CD14-positive monocyte (primary cell): ENCODE measurements at regions not wholly inside any gene's neighbourhood (a gene's known extent, or its start where the extent isn't known, plus 50 kb on each side); places are given as distances from the start of the nearest gene placed in this dataset.
A peak's percentile ranks its signal among the peaks of the same experiment; 100 is the strongest.

ENCODE experiments used
- DNase-seq, 3 donors: peaks; one replicate each; pipeline ENCODE4 v3.0.0-alpha.2; 2011 to 2022
- H2AFZ ChIP-seq: 2 replicates; pipeline ENCODE4 v1.6.0; 2012; ENCODE audit warnings: mild to moderate bottlenecking, low read depth, low read length, inconsistent platforms; ENCODE audit not compliant: insufficient read depth, poor library complexity, severe bottlenecking
- H3K27ac ChIP-seq, 2 donors: 1 replicate in 1 of 2; 2 replicates in 1 of 2; pipeline ENCODE4 v1.5.1; 2012 to 2013; ENCODE audit warnings: low read length in 2 of 2, control low read depth in 1 of 2, inconsistent platforms in 1 of 2, low read depth in 1 of 2, mild to moderate bottlenecking in 1 of 2
- H3K27me3 ChIP-seq, 2 donors: one replicate each; pipeline versions ENCODE4 v1.6.0 to v1.6.1; 2011 to 2013; ENCODE audit warnings: low read length in 2 of 2; ENCODE audit not compliant: control insufficient read depth in 2 of 2, insufficient read depth in 2 of 2
- H3K36me3 ChIP-seq, 2 donors: replicated peaks in 1 of 2; 1 replicate in 1 of 2; 2 replicates in 1 of 2; pipeline versions ENCODE4 v1.5.1 to v1.6.1; 2012 to 2013; ENCODE audit warnings: low read length in 2 of 2, control low read depth in 1 of 2, inconsistent platforms in 1 of 2, mild to moderate bottlenecking in 1 of 2; ENCODE audit not compliant: insufficient read depth in 2 of 2, control insufficient read depth in 1 of 2
- H3K4me1 ChIP-seq, 2 donors: 1 replicate in 1 of 2; 2 replicates in 1 of 2; pipeline versions ENCODE4 v1.5.1 to v1.6.1; 2012 to 2013; ENCODE audit warnings: low read length in 2 of 2, control low read depth in 1 of 2, inconsistent platforms in 1 of 2, mild to moderate bottlenecking in 1 of 2, moderate library complexity in 1 of 2; ENCODE audit not compliant: insufficient read depth in 2 of 2, control insufficient read depth in 1 of 2
- H3K4me2 ChIP-seq: replicated peaks from 2 replicates; pipeline ENCODE3; 2012; ENCODE audit warnings: low read length, moderate library complexity, mild to moderate bottlenecking; ENCODE audit not compliant: poor library complexity, severe bottlenecking; ENCODE audit errors: extremely low read depth
- H3K4me3 ChIP-seq, 3 experiments: fragments of 200-600 bp in 1 of 3; sonication (generic) in 1 of 3; replicated peaks in 1 of 3; 1 replicate in 2 of 3; 2 replicates in 1 of 3; pipeline ENCODE4 v1.5.1; 2011 to 2013; ENCODE audit warnings: low read length in 3 of 3, mild to moderate bottlenecking in 3 of 3, control low read depth in 2 of 3, low read depth in 2 of 3, inconsistent platforms in 1 of 3, moderate library complexity in 1 of 3
- H3K79me2 ChIP-seq: 2 replicates; pipeline ENCODE4 v1.6.0; 2012; ENCODE audit warnings: mild to moderate bottlenecking, control low read depth, inconsistent platforms, low read length, moderate library complexity; ENCODE audit not compliant: insufficient read depth
- H3K9ac ChIP-seq: 2 replicates; pipeline ENCODE4 v1.6.0; 2017; ENCODE audit warnings: low read length, mild to moderate bottlenecking; ENCODE audit not compliant: insufficient read depth, poor library complexity, severe bottlenecking
- H3K9me3 ChIP-seq, 2 donors: replicated peaks in 1 of 2; 1 replicate in 1 of 2; 2 replicates in 1 of 2; pipeline versions ENCODE4 v1.5.1 to v1.6.1; 2012 to 2013; ENCODE audit warnings: low read length in 2 of 2, control low read depth in 1 of 2; ENCODE audit not compliant: control insufficient read depth in 1 of 2, insufficient read depth in 1 of 2
- H4K20me1 ChIP-seq: 2 replicates; pipeline ENCODE4 v1.6.0; 2012; ENCODE audit warnings: mild to moderate bottlenecking, low read length, control low read depth, moderate library complexity; ENCODE audit not compliant: insufficient read depth
- H3K27ac Mint-ChIP-seq, 7 donors: one replicate each; pipeline ENCODE4 v1.8.0; 2020; ENCODE audit warnings: mild to moderate bottlenecking in 7 of 7, mixed read lengths in 7 of 7, moderate library complexity in 6 of 7, inconsistent platforms in 2 of 7
- H3K27me3 Mint-ChIP-seq, 3 donors: one replicate each; pipeline ENCODE4 v1.8.0; 2021 to 2022; ENCODE audit warnings: low read depth in 3 of 3, mild to moderate bottlenecking in 3 of 3, mixed read lengths in 3 of 3, moderate library complexity in 3 of 3, inconsistent platforms in 1 of 3
- H3K36me3 Mint-ChIP-seq, 2 donors: one replicate each; pipeline ENCODE4 v1.8.0; 2020; ENCODE audit warnings: mixed read lengths in 2 of 2, inconsistent platforms in 1 of 2, mild to moderate bottlenecking in 1 of 2
- H3K4me1 Mint-ChIP-seq: one replicate; pipeline ENCODE4 v1.8.0; 2020; ENCODE audit warnings: mild to moderate bottlenecking, mixed read lengths
- H3K4me3 Mint-ChIP-seq, 2 donors: one replicate each; pipeline ENCODE4 v1.8.0; 2020; ENCODE audit warnings: mild to moderate bottlenecking in 2 of 2, mixed read lengths in 2 of 2, moderate library complexity in 1 of 2
- H3K9me3 Mint-ChIP-seq, 7 donors: one replicate each; pipeline ENCODE4 v1.8.0; 2020 to 2022; ENCODE audit warnings: mixed read lengths in 7 of 7, mild to moderate bottlenecking in 6 of 7, moderate library complexity in 6 of 7, inconsistent platforms in 2 of 7
- WGBS: methylation state at CpG from one replicate; pipeline ENCODE4 v1.1.5; 2013; ENCODE audit warnings: missing lambda C conversion rate; ENCODE audit not compliant: insufficient coverage; 5-methylcytosine and 5-hydroxymethylcytosine counted together
- intact Hi-C, 2 donors: fragments of 100-400 bp; cut with micrococcal nuclease; formaldehyde crosslinking; loops; one replicate each; pipeline versions ENCODE4 v1.15.0 to v1.15.1; 2023
- TF ChIP-seq, protein P1 (sequence below): fragments of 200-600 bp; IDR thresholded peaks from one replicate; pipeline ENCODE4 v1.8.0; 2022; ENCODE audit warnings: antibody characterized with exemption, mild to moderate bottlenecking

DNA sequence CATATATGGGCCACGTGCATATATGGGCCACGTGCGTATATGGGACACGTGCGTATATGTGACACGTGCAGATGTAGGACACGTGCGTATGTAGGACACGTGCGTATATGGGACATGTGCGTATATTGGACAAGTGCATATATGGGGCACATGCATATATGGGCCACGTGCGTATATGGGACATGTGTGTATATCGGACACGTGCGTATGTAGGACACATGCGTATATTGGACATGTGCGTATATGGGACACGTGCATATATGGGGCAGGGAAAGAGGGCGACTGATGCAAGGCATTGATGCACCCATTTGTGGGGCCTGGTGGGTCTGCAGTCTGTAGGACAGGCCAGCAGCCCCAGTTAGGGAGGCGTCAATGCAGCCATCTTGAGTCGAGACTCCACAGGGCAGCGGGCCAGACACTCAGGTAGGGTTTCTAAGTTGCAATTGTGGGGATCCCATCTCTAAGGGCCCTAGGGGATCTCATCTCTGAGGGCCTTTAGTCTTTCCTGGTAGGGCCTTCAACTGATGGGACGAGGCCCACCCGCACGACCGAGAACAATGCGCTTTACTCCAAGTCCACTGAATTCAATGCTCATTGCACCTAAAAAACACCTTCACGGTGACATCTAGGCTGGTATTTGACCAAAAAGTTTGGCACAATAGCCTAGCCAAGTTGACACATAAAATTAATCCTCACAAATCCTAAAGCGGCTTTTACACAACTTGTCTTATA, 92.3 kb upstream of the ZNF516 start:
- H3K4me1 Mint-ChIP-seq, result peaks cover 40% of the 10 kb centered on the region
- intact Hi-C loops, result no loop called here
- H3K4me3 Mint-ChIP-seq, result no peak overlapping the region
- no peak overlapping the region for H3K4me2 ChIP-seq
- H3K9ac ChIP-seq, result no peak overlapping the region
- 98% methylated on average over 25 of the region's 30 CpGs for WGBS
- no peak overlapping the region for H3K27ac Mint-ChIP-seq
- no peak overlapping the region for H3K27ac ChIP-seq
- H3K9me3 ChIP-seq, result no peaks in the 10 kb centered on the region
- no peaks in the 10 kb centered on the region for H3K36me3 Mint-ChIP-seq
- H3K27me3 ChIP-seq, result no peaks in the 10 kb centered on the region
- H3K27me3 Mint-ChIP-seq, result peaks cover 0 to 4% (median 3%) of the 10 kb centered on the region in 3 donors
- H4K20me1 ChIP-seq, result no peaks in the 10 kb centered on the region
- H3K9me3 Mint-ChIP-seq, result peaks cover 0 to 2% (median 0%) of the 10 kb centered on the region in 7 donors
- no peak overlapping the region for H3K4me3 ChIP-seq
- TF ChIP-seq, protein P1, sequence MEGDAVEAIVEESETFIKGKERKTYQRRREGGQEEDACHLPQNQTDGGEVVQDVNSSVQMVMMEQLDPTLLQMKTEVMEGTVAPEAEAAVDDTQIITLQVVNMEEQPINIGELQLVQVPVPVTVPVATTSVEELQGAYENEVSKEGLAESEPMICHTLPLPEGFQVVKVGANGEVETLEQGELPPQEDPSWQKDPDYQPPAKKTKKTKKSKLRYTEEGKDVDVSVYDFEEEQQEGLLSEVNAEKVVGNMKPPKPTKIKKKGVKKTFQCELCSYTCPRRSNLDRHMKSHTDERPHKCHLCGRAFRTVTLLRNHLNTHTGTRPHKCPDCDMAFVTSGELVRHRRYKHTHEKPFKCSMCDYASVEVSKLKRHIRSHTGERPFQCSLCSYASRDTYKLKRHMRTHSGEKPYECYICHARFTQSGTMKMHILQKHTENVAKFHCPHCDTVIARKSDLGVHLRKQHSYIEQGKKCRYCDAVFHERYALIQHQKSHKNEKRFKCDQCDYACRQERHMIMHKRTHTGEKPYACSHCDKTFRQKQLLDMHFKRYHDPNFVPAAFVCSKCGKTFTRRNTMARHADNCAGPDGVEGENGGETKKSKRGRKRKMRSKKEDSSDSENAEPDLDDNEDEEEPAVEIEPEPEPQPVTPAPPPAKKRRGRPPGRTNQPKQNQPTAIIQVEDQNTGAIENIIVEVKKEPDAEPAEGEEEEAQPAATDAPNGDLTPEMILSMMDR, result no peak
- H2AFZ ChIP-seq, result no peak overlapping the region
- peaks cover 28 to 32% of the 10 kb centered on the region in 2 donors for H3K4me1 ChIP-seq
- DNase-seq, result no peak
- H3K36me3 ChIP-seq, result no peaks in the 10 kb centered on the region
- no peaks in the 10 kb centered on the region for H3K79me2 ChIP-seq

DNA sequence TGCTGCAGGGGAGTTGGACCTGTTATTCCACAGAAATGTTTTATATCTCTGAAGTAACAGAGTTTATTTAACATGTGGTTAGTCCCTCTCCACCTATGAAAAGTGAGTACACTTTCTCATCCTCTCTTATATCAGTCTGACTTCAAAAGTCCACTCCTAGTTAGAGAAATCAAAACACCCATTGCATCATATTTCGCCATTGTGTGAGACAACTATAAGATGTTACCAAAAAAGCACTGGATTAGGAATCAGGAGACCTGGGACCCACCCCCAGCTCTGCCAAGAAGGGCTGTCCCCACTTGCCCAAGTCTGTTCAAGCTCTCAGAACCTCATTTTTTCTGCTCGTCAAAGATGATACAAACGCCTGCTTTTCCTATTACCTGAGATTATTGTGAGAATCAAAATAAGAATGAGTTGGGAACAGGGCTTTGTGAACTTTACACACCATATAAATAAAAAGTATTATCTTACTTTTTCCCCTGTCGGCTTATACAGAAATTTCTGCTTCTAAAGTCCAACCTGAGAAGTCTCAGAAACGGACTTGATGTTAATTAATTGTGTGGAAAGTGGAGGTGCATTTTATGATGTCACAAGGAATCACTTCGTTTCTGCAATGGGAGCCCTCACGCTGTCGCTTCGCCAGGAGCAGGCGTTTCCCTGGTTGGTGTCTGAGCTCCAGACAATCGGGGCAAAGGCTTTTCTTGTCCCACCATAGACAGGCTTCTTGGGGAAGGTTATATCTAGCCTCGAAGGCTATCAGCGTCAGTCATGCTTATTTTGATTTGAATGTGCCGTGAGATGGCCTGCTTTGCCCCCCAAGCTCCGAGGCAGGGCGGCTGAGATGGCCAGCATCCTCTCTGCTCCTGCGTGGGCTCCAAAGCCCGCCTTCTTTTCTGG, 89.6 kb upstream of the ZNF516 start:
- H3K4me1 Mint-ChIP-seq, result peaks cover 38% of the 10 kb centered on the region
- H3K4me2 ChIP-seq, result no peak overlapping the region
- H3K79me2 ChIP-seq, result no peaks in the 10 kb centered on the region
- H2AFZ ChIP-seq, result no peak overlapping the region
- TF ChIP-seq, protein P1, result no peak
- H3K27me3 ChIP-seq, result no peaks in the 10 kb centered on the region
- no peaks in the 10 kb centered on the region for H3K36me3 ChIP-seq
- 71% methylated on average over 5 of the region's 18 CpGs for WGBS
- intact Hi-C loops, result no loop called here
- H3K27me3 Mint-ChIP-seq, result peaks cover 0 to 5% (median 5%) of the 10 kb centered on the region in 3 donors
- peak overlapping the region in 1 of 7 donors; percentile 18 for H3K27ac Mint-ChIP-seq
- no peak overlapping the region for H3K4me3 ChIP-seq
- no peaks in the 10 kb centered on the region for H3K9me3 Mint-ChIP-seq
- H3K9me3 ChIP-seq, result no peaks in the 10 kb centered on the region
- no peak for DNase-seq
- H3K9ac ChIP-seq, result no peak overlapping the region
- H3K36me3 Mint-ChIP-seq, result no peaks in the 10 kb centered on the region
- no peak overlapping the region for H3K27ac ChIP-seq
- peaks cover 25 to 31% of the 10 kb centered on the region in 2 donors for H3K4me1 ChIP-seq
- no peak overlapping the region for H3K4me3 Mint-ChIP-seq
- no peaks in the 10 kb centered on the region for H4K20me1 ChIP-seq
